Panc1 (cell line): ENCODE measurements at regions not wholly inside any gene's neighbourhood (a gene's known extent, or its start where the extent isn't known, plus 50 kb on each side); places are given as distances from the start of the nearest gene placed in this dataset.
"Not testable (repeated sequence)": the region's sequence is repeated elsewhere in the genome, so short reads cannot be mapped to it uniquely, and the experiment has no call there.

ENCODE experiments used
- CTCF ChIP-seq: fragments of 450-650 bp; IDR thresholded peaks from 2 replicates; pipeline ENCODE4 v1.5.1; 2017; ENCODE audit warnings: mild to moderate bottlenecking
- POLR2AphosphoS5 ChIP-seq: IDR thresholded peaks from 2 replicates; pipeline ENCODE4 v1.6.1; 2012; ENCODE audit warnings: mild to moderate bottlenecking, low read depth, low read length, moderate library complexity

GRCh38 chr20:30959208-30959607 lies 298.3 kb upstream of the DEFB115 start:
- TF ChIP-seq CTCF, POLR2AphosphoS5: not testable (repeated sequence)
